Endothelial cell of umbilical vein (primary cell): ENCODE measurements at regions not wholly inside any gene's neighbourhood (a gene's known extent, or its start where the extent isn't known, plus 50 kb on each side); places are given as distances from the start of the nearest gene placed in this dataset.

ENCODE experiments used
- BruUV-seq: library from RNA; stranded (reverse); fragments of 400-500 nt; replicated peaks from 2 replicates; lab custom pipeline; 2021; lab: Mats Ljungman, UMichigan
- CTCF ChIA-PET: fragments of 300-600, 350-600 bp; sonication (Branson Sonifier 250); formaldehyde crosslinking; loops from one replicate; lab custom pipeline; 2021; ENCODE audit warnings: antibody characterized with exemption, inconsistent platforms; lab: Charles Lee
- POLR2A ChIA-PET: fragments of 300-600, 350-600 bp; sonication (Branson Sonifier 250); formaldehyde crosslinking; loops from one replicate; lab custom pipeline; 2021; ENCODE audit warnings: antibody characterized with exemption, inconsistent platforms; lab: Charles Lee
- DNase-seq: peaks from one replicate; pipeline ENCODE4 v3.0.0-alpha.2; 2011; ENCODE audit warnings: low read depth, low spot score
- FAIRE-seq: peaks from 2 replicates; lab custom pipeline; 2011; peaks lifted over from hg19 to GRCh38; lab: Jason Lieb, UNC
- H2AFZ ChIP-seq: 2 replicates; pipeline ENCODE4 v1.6.0; 2012; ENCODE audit warnings: low read depth, low read length, control low read depth, inconsistent platforms
- H3K27ac ChIP-seq: 2 replicates; pipeline ENCODE4 v1.5.1; 2011; ENCODE audit warnings: low read depth, mild to moderate bottlenecking, control low read depth, low read length, moderate library complexity; ENCODE audit not compliant: insufficient read depth
- H3K27me3 ChIP-seq, 2 experiments: 2 replicates each; pipeline versions ENCODE4 v1.6.0 to v1.6.1; 2011; ENCODE audit warnings: low read length in 2 of 2, mixed read lengths in 1 of 2; ENCODE audit not compliant: control insufficient read depth in 2 of 2, insufficient read depth in 2 of 2
- H3K36me3 ChIP-seq, 2 experiments: 2 replicates in 1 of 2; 3 replicates in 1 of 2; pipeline ENCODE4 v1.5.1; 2011; ENCODE audit warnings: low read length in 2 of 2, mild to moderate bottlenecking in 1 of 2, moderate library complexity in 1 of 2; ENCODE audit not compliant: control insufficient read depth in 2 of 2, insufficient read depth in 2 of 2; ENCODE audit errors: extremely low read depth in 1 of 2
- H3K4me1 ChIP-seq: 3 replicates; pipeline ENCODE4 v1.5.1; 2011; ENCODE audit warnings: mild to moderate bottlenecking, low read length; ENCODE audit not compliant: control insufficient read depth, insufficient read depth; ENCODE audit errors: extremely low read depth
- H3K4me2 ChIP-seq: 2 replicates; pipeline ENCODE4 v1.6.1; 2011; ENCODE audit warnings: low read length, control low read depth, mixed read lengths; ENCODE audit not compliant: insufficient read depth
- H3K4me3 ChIP-seq, 3 experiments: fragments of 200-600 bp in 1 of 3; sonication (generic), shearing (Covaris generic) in 1 of 3; replicated peaks in 1 of 3; 2 replicates each; pipeline ENCODE4 v1.5.1; 2011 to 2016; ENCODE audit warnings: control low read depth in 3 of 3, low read length in 3 of 3, mild to moderate bottlenecking in 2 of 3, inconsistent platforms in 1 of 3, low read depth in 1 of 3, moderate library complexity in 1 of 3; ENCODE audit not compliant: insufficient read depth in 1 of 3
- H3K79me2 ChIP-seq: 2 replicates; pipeline ENCODE4 v1.6.0; 2012; ENCODE audit warnings: low read length, inconsistent platforms; ENCODE audit not compliant: control insufficient read depth, insufficient read depth
- H3K9ac ChIP-seq: replicated peaks from 2 replicates; pipeline ENCODE3; 2011; ENCODE audit warnings: low read length, control low read depth; ENCODE audit not compliant: insufficient read depth; ENCODE audit errors: extremely low read depth
- H3K9me1 ChIP-seq: replicated peaks from 3 replicates; pipeline ENCODE4 v1.6.0; 2011; ENCODE audit warnings: mild to moderate bottlenecking, low read length; ENCODE audit not compliant: control insufficient read depth, insufficient read depth; ENCODE audit errors: extremely low read depth
- H3K9me3 ChIP-seq: replicated peaks from 2 replicates; pipeline ENCODE4 v1.5.1; 2012; ENCODE audit warnings: low read length, inconsistent platforms; ENCODE audit not compliant: control insufficient read depth, insufficient read depth
- H4K20me1 ChIP-seq: replicated peaks from 2 replicates; pipeline ENCODE3; 2011; ENCODE audit warnings: mild to moderate bottlenecking, low read length; ENCODE audit not compliant: control insufficient read depth, insufficient read depth; ENCODE audit errors: extremely low read depth
- EZH2 ChIP-seq: IDR thresholded peaks from 2 replicates; pipeline ENCODE4 v1.6.1; 2012; ENCODE audit warnings: borderline replicate concordance, low read depth, mild to moderate bottlenecking, moderate library complexity, low read length, inconsistent platforms; ENCODE audit not compliant: severe bottlenecking
- FOS ChIP-seq: IDR thresholded peaks from 2 replicates; pipeline ENCODE4 v1.6.1; 2011; ENCODE audit warnings: mild to moderate bottlenecking, low read length, moderate library complexity, borderline replicate concordance; ENCODE audit not compliant: insufficient read depth
- GATA2 ChIP-seq: IDR thresholded peaks from 2 replicates; pipeline ENCODE4 v1.7.0; 2011; ENCODE audit warnings: low read depth, mild to moderate bottlenecking, moderate library complexity, mixed read lengths, low read length; ENCODE audit not compliant: insufficient read length, insufficient read depth
- JUN ChIP-seq: IDR thresholded peaks from 2 replicates; pipeline ENCODE4 v1.6.1; 2011; ENCODE audit warnings: borderline replicate concordance, low read depth; ENCODE audit not compliant: insufficient read length, insufficient read depth
- MYC ChIP-seq: IDR thresholded peaks from one replicate; pipeline ENCODE4 v1.6.1; 2011; ENCODE audit warnings: mild to moderate bottlenecking, low read depth, low read length
- POLR2A ChIP-seq: IDR thresholded peaks from 2 replicates; pipeline ENCODE4 v1.6.1; 2012; ENCODE audit warnings: low read depth, mild to moderate bottlenecking, control low read depth, low read length
- POLR2AphosphoS5 ChIP-seq: IDR thresholded peaks from 2 replicates; pipeline ENCODE4 v1.6.1; 2012; ENCODE audit warnings: low read depth, mild to moderate bottlenecking, control low read depth, low read length, moderate library complexity; ENCODE audit not compliant: insufficient read depth
- dilution Hi-C: fragments of 300-500 bp; cut with MboI; formaldehyde crosslinking; loops from one replicate; pipeline ENCODE4 v1.15.0; 2019; ENCODE audit warnings: low sequenced_read_pairs; ENCODE audit not compliant: extremely low pct_ligation_motif_present
- intact Hi-C: fragments of 100-400 bp; cut with micrococcal nuclease; formaldehyde crosslinking; loops from one replicate; pipeline ENCODE4 v1.10.0; 2022
- TF ChIP-seq, protein P1 (sequence below), 2 donors: IDR thresholded peaks; 1 replicate in 1 of 2; 2 replicates in 1 of 2; pipeline ENCODE4 v1.5.1; 2011; ENCODE audit warnings: low read length in 2 of 2, mild to moderate bottlenecking in 2 of 2, moderate library complexity in 2 of 2, control low read depth in 1 of 2, inconsistent platforms in 1 of 2, low read depth in 1 of 2; ENCODE audit not compliant: insufficient read depth in 1 of 2; ENCODE audit errors: extremely low read depth in 1 of 2
- TF ChIP-seq, protein P2 (sequence below): IDR thresholded peaks from 2 replicates; pipeline ENCODE4 v1.6.1; 2011; ENCODE audit not compliant: insufficient read depth, insufficient read length

- no peak overlapping the region for H3K4me2 ChIP-seq
- H3K27ac ChIP-seq = no peak overlapping the region
- H3K4me3 ChIP-seq = no peak overlapping the region
- no peaks in the 10 kb centered on the region for H4K20me1 ChIP-seq
- H3K9me3 ChIP-seq = no peaks in the 10 kb centered on the region
- no peak overlapping the region for H2AFZ ChIP-seq
- POLR2A ChIA-PET = no interaction called here
- no TSS peak for BruUV-seq
- no peak for FAIRE-seq
- H3K27me3 ChIP-seq = peaks cover 2 to 9% of the 10 kb centered on the region in 2 experiments
- no peaks in the 10 kb centered on the region for H3K79me2 ChIP-seq
- intact Hi-C loops (no loop called here), dilution Hi-C loops (no loop called here)
- H3K36me3 ChIP-seq = no peaks in the 10 kb centered on the region
- H3K9me1 ChIP-seq = no peaks in the 10 kb centered on the region
- H3K4me1 ChIP-seq = no peaks in the 10 kb centered on the region
- no peak for DNase-seq
- TF ChIP-seq EZH2 (no peak), POLR2AphosphoS5 (no peak), POLR2A (no peak), GATA2 (no peak), JUN (no peak), FOS (no peak), MYC (no peak)
- TF ChIP-seq, protein P1, sequence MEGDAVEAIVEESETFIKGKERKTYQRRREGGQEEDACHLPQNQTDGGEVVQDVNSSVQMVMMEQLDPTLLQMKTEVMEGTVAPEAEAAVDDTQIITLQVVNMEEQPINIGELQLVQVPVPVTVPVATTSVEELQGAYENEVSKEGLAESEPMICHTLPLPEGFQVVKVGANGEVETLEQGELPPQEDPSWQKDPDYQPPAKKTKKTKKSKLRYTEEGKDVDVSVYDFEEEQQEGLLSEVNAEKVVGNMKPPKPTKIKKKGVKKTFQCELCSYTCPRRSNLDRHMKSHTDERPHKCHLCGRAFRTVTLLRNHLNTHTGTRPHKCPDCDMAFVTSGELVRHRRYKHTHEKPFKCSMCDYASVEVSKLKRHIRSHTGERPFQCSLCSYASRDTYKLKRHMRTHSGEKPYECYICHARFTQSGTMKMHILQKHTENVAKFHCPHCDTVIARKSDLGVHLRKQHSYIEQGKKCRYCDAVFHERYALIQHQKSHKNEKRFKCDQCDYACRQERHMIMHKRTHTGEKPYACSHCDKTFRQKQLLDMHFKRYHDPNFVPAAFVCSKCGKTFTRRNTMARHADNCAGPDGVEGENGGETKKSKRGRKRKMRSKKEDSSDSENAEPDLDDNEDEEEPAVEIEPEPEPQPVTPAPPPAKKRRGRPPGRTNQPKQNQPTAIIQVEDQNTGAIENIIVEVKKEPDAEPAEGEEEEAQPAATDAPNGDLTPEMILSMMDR (IDR thresholded peaks at IDR 0.05; ENCODE audit: extremely low read depth in 1 of 2, insufficient read depth in 1 of 2, low read depth in 1 of 2, low read length in 2 of 2) = no peak
- TF ChIP-seq, protein P2, sequence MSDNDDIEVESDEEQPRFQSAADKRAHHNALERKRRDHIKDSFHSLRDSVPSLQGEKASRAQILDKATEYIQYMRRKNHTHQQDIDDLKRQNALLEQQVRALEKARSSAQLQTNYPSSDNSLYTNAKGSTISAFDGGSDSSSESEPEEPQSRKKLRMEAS = no peak
- CTCF ChIA-PET = interaction anchor here (0.6 kb wide), 1 partner anchor 110 kb away, joined by 3 read pairs; no protein-coding TSS in a partner anchor
- H3K9ac ChIP-seq = no peak overlapping the region
Observed at GRCh38 chr12:41762691-41763090, 382.0 kb downstream of the GXYLT1 start.
